IMR-90 (cell line): ENCODE measurements at regions not wholly inside any gene's neighbourhood (a gene's known extent, or its start where the extent isn't known, plus 50 kb on each side); places are given as distances from the start of the nearest gene placed in this dataset.

Experiments used
- ATAC-seq: fragments of 200-7000 bp; cut with Tn5 transposase; 2 replicates; pipeline ENCODE4 v1.9.1; 2020; ENCODE audit warnings: low read depth, mild to moderate bottlenecking, moderate library complexity
- BruUV-seq: library from RNA; stranded (reverse); fragments of 400-500 nt; replicated peaks from 2 replicates; lab custom pipeline; 2021; lab: Mats Ljungman, UMichigan
- CTCF ChIA-PET: fragments of 300-600 bp; formaldehyde crosslinking; extraction: SDS; loops from one replicate; lab custom pipeline; 2021; ENCODE audit warnings: antibody characterized with exemption; lab: Yijun Ruan, JAX
- POLR2A ChIA-PET: fragments of 300-600 bp; sonication (Branson Sonifier 250); formaldehyde crosslinking; loops from one replicate; lab custom pipeline; 2022; ENCODE audit warnings: antibody characterized with exemption; ENCODE audit not compliant: unreplicated experiment; lab: Charles Lee
- DNase-seq: peaks from one replicate; pipeline ENCODE4 v3.0.0; 2013
- H2AFZ ChIP-seq: replicated peaks from 2 replicates; pipeline ENCODE3; 2013; ENCODE audit warnings: low read length, mild to moderate bottlenecking; ENCODE audit not compliant: poor library complexity
- H2AK5ac ChIP-seq: 2 replicates; pipeline ENCODE4 v1.6.1; 2013; ENCODE audit warnings: low read depth, low read length, inconsistent platforms
- H2AK9ac ChIP-seq: replicated peaks from 2 replicates; pipeline ENCODE3; 2013; ENCODE audit warnings: mild to moderate bottlenecking, low read depth, low read length, moderate library complexity; ENCODE audit not compliant: poor library complexity
- H2BK120ac ChIP-seq: 2 replicates; pipeline ENCODE4 v1.6.1; 2013; ENCODE audit warnings: low read depth, low read length, inconsistent platforms
- H2BK15ac ChIP-seq: 3 replicates; pipeline ENCODE4 v1.6.1; 2013; ENCODE audit warnings: low read depth, low read length, inconsistent platforms
- H2BK20ac ChIP-seq: 2 replicates; pipeline ENCODE4 v1.6.1; 2013; ENCODE audit warnings: low read depth, mild to moderate bottlenecking, inconsistent platforms, low read length, moderate library complexity
- H2BK5ac ChIP-seq: 2 replicates; pipeline ENCODE4 v1.6.1; 2013; ENCODE audit warnings: mild to moderate bottlenecking, low read depth, low read length, inconsistent platforms; ENCODE audit not compliant: poor library complexity, severe bottlenecking
- H3K14ac ChIP-seq: replicated peaks from 2 replicates; pipeline ENCODE4 v1.6.1; 2013; ENCODE audit warnings: low read depth, low read length, inconsistent platforms
- H3K18ac ChIP-seq: 2 replicates; pipeline ENCODE4 v1.6.1; 2013; ENCODE audit warnings: low read depth, low read length, control low read depth
- H3K23ac ChIP-seq: 2 replicates; pipeline ENCODE4 v1.6.1; 2013; ENCODE audit warnings: low read depth, low read length, inconsistent platforms
- H3K27ac ChIP-seq: 2 replicates; pipeline ENCODE4 v1.5.1; 2013; ENCODE audit warnings: mild to moderate bottlenecking, control low read depth, low read length; ENCODE audit not compliant: insufficient read depth
- H3K27me3 ChIP-seq: 2 replicates; pipeline ENCODE4 v1.6.1; 2013; ENCODE audit warnings: low read length; ENCODE audit not compliant: control insufficient read depth, insufficient read depth
- H3K36me3 ChIP-seq: 2 replicates; pipeline ENCODE4 v1.6.1; 2013; ENCODE audit warnings: low read length, mixed read lengths; ENCODE audit not compliant: control insufficient read depth, insufficient read depth
- H3K4ac ChIP-seq: 2 replicates; pipeline ENCODE4 v1.6.1; 2013; ENCODE audit warnings: low read depth, low read length, inconsistent platforms
- H3K4me1 ChIP-seq: 2 replicates; pipeline ENCODE4 v1.6.1; 2013; ENCODE audit warnings: low read length, mixed read lengths; ENCODE audit not compliant: control insufficient read depth, insufficient read depth
- H3K4me2 ChIP-seq: 2 replicates; pipeline ENCODE4 v1.6.1; 2013; ENCODE audit warnings: low read depth, mild to moderate bottlenecking, control low read depth, low read length, moderate library complexity
- H3K4me3 ChIP-seq: 2 replicates; pipeline ENCODE4 v1.5.1; 2013; ENCODE audit warnings: low read depth, mild to moderate bottlenecking, control low read depth, low read length, moderate library complexity; ENCODE audit not compliant: insufficient read depth
- H3K56ac ChIP-seq: 2 replicates; pipeline ENCODE4 v1.6.1; 2013; ENCODE audit warnings: low read length, inconsistent platforms; ENCODE audit not compliant: insufficient read depth; ENCODE audit errors: extremely low read depth
- H3K79me1 ChIP-seq, 2 experiments: 2 replicates each; pipeline ENCODE4 v1.6.1; 2013; ENCODE audit warnings: low read length in 2 of 2, inconsistent platforms in 1 of 2, low read depth in 1 of 2
- H3K9ac ChIP-seq: 2 replicates; pipeline ENCODE4 v1.6.1; 2013; ENCODE audit warnings: low read depth, low read length, control low read depth
- H3K9me1 ChIP-seq: 2 replicates; pipeline ENCODE4 v1.6.1; 2013; ENCODE audit warnings: low read length, inconsistent platforms; ENCODE audit not compliant: insufficient read depth
- H3K9me3 ChIP-seq: 2 replicates; pipeline ENCODE4 v1.6.1; 2013; ENCODE audit warnings: low read length; ENCODE audit not compliant: control insufficient read depth, insufficient read depth
- H4K20me1 ChIP-seq: 2 replicates; pipeline ENCODE4 v1.6.1; 2013; ENCODE audit warnings: low read length, inconsistent platforms; ENCODE audit not compliant: insufficient read depth
- H4K5ac ChIP-seq: 2 replicates; pipeline ENCODE4 v1.6.1; 2013; ENCODE audit warnings: mild to moderate bottlenecking, low read depth, low read length, control low read depth
- H4K8ac ChIP-seq, 2 experiments: 2 replicates each; pipeline ENCODE4 v1.6.1; 2013; ENCODE audit warnings: low read depth in 2 of 2, low read length in 2 of 2, control low read depth in 1 of 2, inconsistent platforms in 1 of 2
- H4K91ac ChIP-seq: 2 replicates; pipeline ENCODE4 v1.6.1; 2013; ENCODE audit warnings: low read depth, low read length, inconsistent platforms; ENCODE audit not compliant: insufficient read depth
- CTCF ChIP-seq: conservative IDR thresholded peaks from 2 replicates; pipeline ENCODE4 v1.5.1; 2012; ENCODE audit warnings: mild to moderate bottlenecking, low read depth, low read length, improper control_type of control experiment
- MXI1 ChIP-seq: IDR thresholded peaks from 2 replicates; pipeline ENCODE4 v1.6.1; 2012; ENCODE audit warnings: low read depth, mild to moderate bottlenecking, low read length, moderate library complexity, borderline replicate concordance
- NFE2L2 ChIP-seq: fragments of 150-350 bp; IDR thresholded peaks from 2 replicates; pipeline ENCODE4 v1.6.1; 2016; ENCODE audit warnings: low read depth, mild to moderate bottlenecking, low read length
- POLR2A ChIP-seq: IDR thresholded peaks from 2 replicates; pipeline ENCODE4 v1.6.1; 2012; ENCODE audit warnings: mild to moderate bottlenecking, low read depth, low read length
- RAD21 ChIP-seq: IDR thresholded peaks from 2 replicates; pipeline ENCODE4 v1.6.1; 2012; ENCODE audit warnings: low read length, improper control_type of control experiment
- WGBS, 2 experiments: methylation state at CpG; one replicate each; pipeline versions ENCODE4 v1.1.5 to v1.1.7; 2013; ENCODE audit warnings: missing lambda C conversion rate in 2 of 2; ENCODE audit not compliant: insufficient read length in 1 of 2; ENCODE audit errors: extremely low coverage in 2 of 2; 5-methylcytosine and 5-hydroxymethylcytosine counted together
- dilution Hi-C: fragments of 300-500 bp; cut with HindIII; formaldehyde crosslinking; loops from one replicate; pipeline ENCODE4 v1.14.3; 2018; ENCODE audit warnings: low sequenced_read_pairs; ENCODE audit not compliant: unreplicated experiment
- in situ Hi-C: fragments of 300-500 bp; cut with MboI; formaldehyde crosslinking; loops from 3 replicates; pipeline ENCODE4 v1.14.3; 2019; ENCODE audit warnings: low sequenced_read_pairs, inconsistent platforms, mixed read lengths
- intact Hi-C: fragments of 100-400 bp; cut with micrococcal nuclease; formaldehyde crosslinking; loops from 2 replicates; pipeline ENCODE4 v1.10.0; 2022

GRCh38 chr18:7338846-7339245, 108.0 kb downstream of the LRRC30 start:
- Histone ChIP-seq H3K4me2 (no peak overlapping the region), H3K36me3 (no peaks in the 10 kb centered on the region)
- CTCF ChIA-PET: interaction anchor here (0.6 kb wide), 1 partner anchor 634 kb away, joined by 3 read pairs; no protein-coding TSS in a partner anchor

More at GRCh38 chr18:7338846-7339245, 108.0 kb downstream of the LRRC30 start:
- H3K4me1 ChIP-seq: no peaks in the 10 kb centered on the region
- no peak overlapping the region for H4K5ac ChIP-seq
- DNase-seq (no peak), ATAC-seq (no peak)
- H3K4ac ChIP-seq: no peak overlapping the region
- no peaks in the 10 kb centered on the region for H3K9me1 ChIP-seq
- BruUV-seq: no TSS peak
- H2BK5ac ChIP-seq: no peak overlapping the region
- intact Hi-C loops: no loop called here
- H2AFZ ChIP-seq: no peak overlapping the region
- no peak overlapping the region for H2BK15ac ChIP-seq
- H2AK5ac ChIP-seq: no peak overlapping the region
- no peak overlapping the region for H3K9ac ChIP-seq
- no peaks in the 10 kb centered on the region for H3K9me3 ChIP-seq
- H2BK120ac ChIP-seq: no peak overlapping the region
- H3K27me3 ChIP-seq: no peaks in the 10 kb centered on the region
- no peak overlapping the region for H4K91ac ChIP-seq
- H2BK20ac ChIP-seq: no peak overlapping the region
- in situ Hi-C loops: no loop called here
- no peak for TF ChIP-seq CTCF
- TF ChIP-seq POLR2A: no peak
- TF ChIP-seq MXI1: no peak
- no peak for TF ChIP-seq RAD21
- no peak for TF ChIP-seq NFE2L2
- dilution Hi-C loops: no loop called here
- H3K27ac ChIP-seq: no peak overlapping the region
- no peak overlapping the region for H3K56ac ChIP-seq
- no CpG with 5 or more reads among the region's 2 CpGs for WGBS, 2 experiments
- no peak overlapping the region for H4K8ac ChIP-seq
- H3K23ac ChIP-seq: no peak overlapping the region
- no peak overlapping the region for H3K18ac ChIP-seq
- no peak overlapping the region for H3K4me3 ChIP-seq
- POLR2A ChIA-PET: no interaction called here
- no peaks in the 10 kb centered on the region for H4K20me1 ChIP-seq
- no peak overlapping the region for H2AK9ac ChIP-seq
- H3K79me1 ChIP-seq: no peaks in the 10 kb centered on the region
- H3K14ac ChIP-seq: no peak overlapping the region
